ENCODE measurements at regions not wholly inside any gene's neighbourhood (a gene's known extent, or its start where the extent isn't known, plus 50 kb on each side); places are given as distances from the start of the nearest gene placed in this dataset.
"Not testable (repeated sequence)": the region's sequence is repeated elsewhere in the genome, so short reads cannot be mapped to it uniquely, and the experiment has no call there.

- H3K9me3 ChIP-seq (ENCODE audit: control insufficient read depth in 3 of 3, low read length in 3 of 3) = no peaks in the 10 kb centered on the region
- no peak overlapping the region for H3K9ac ChIP-seq (ENCODE audit: low read depth in 1 of 3, low read length in 3 of 3)
- no peak overlapping the region for H3K27ac ChIP-seq (ENCODE audit: low read depth, low read length)
- no peak overlapping the region for H3K4me3 ChIP-seq (ENCODE audit: low read length in 3 of 3)
- H3K4me1 ChIP-seq (ENCODE audit: control insufficient read depth in 3 of 3, insufficient read depth in 3 of 3, low read length in 3 of 3) = no peaks in the 10 kb centered on the region
- no peaks in the 10 kb centered on the region for H3K36me3 ChIP-seq (ENCODE audit: control insufficient read depth in 3 of 3, insufficient read depth in 3 of 3, low read length in 3 of 3)
- no peaks in the 10 kb centered on the region for H3K27me3 ChIP-seq (ENCODE audit: control insufficient read depth in 3 of 3, insufficient read depth in 3 of 3, low read length in 3 of 3)
Measured at GRCh38 chr5:82967072-82967471, 110.1 kb downstream of the TMEM167A start.

GRCh38 chr5:82959466-82959865, 117.7 kb downstream of the TMEM167A start:
- Histone ChIP-seq H3K4me1 (ENCODE audit: control insufficient read depth in 3 of 3, insufficient read depth in 3 of 3, low read length in 3 of 3) (no peaks in the 10 kb centered on the region), H3K9ac (ENCODE audit: low read depth in 1 of 3, low read length in 3 of 3) (no peak overlapping the region), H3K4me3 (ENCODE audit: low read length in 3 of 3) (no peak overlapping the region), H3K9me3 (ENCODE audit: control insufficient read depth in 3 of 3, low read length in 3 of 3) (no peaks in the 10 kb centered on the region), H3K27ac (ENCODE audit: low read depth, low read length) (no peak overlapping the region), H3K27me3 (ENCODE audit: control insufficient read depth in 3 of 3, insufficient read depth in 3 of 3, low read length in 3 of 3) (no peaks in the 10 kb centered on the region), H3K36me3 (ENCODE audit: control insufficient read depth in 3 of 3, insufficient read depth in 3 of 3, low read length in 3 of 3) (no peaks in the 10 kb centered on the region)

GRCh38 chr5:82956600-82956999, 120.6 kb downstream of the TMEM167A start:
- Histone ChIP-seq H3K4me3 (ENCODE audit: low read length in 3 of 3) (no peak overlapping the region), H3K27ac (ENCODE audit: low read depth, low read length) (no peak overlapping the region), H3K27me3 (ENCODE audit: control insufficient read depth in 3 of 3, insufficient read depth in 3 of 3, low read length in 3 of 3) (no peaks in the 10 kb centered on the region), H3K36me3 (ENCODE audit: control insufficient read depth in 3 of 3, insufficient read depth in 3 of 3, low read length in 3 of 3) (no peaks in the 10 kb centered on the region), H3K9me3 (ENCODE audit: control insufficient read depth in 3 of 3, low read length in 3 of 3) (no peaks in the 10 kb centered on the region), H3K4me1 (ENCODE audit: control insufficient read depth in 3 of 3, insufficient read depth in 3 of 3, low read length in 3 of 3) (no peaks in the 10 kb centered on the region), H3K9ac (ENCODE audit: low read depth in 1 of 3, low read length in 3 of 3) (no peak overlapping the region)

GRCh38 chr5:82952326-82952725, 124.9 kb downstream of the TMEM167A start:
- no peaks in the 10 kb centered on the region for H3K9me3 ChIP-seq (ENCODE audit: control insufficient read depth in 3 of 3, low read length in 3 of 3)
- no peak overlapping the region for H3K9ac ChIP-seq (ENCODE audit: low read depth in 1 of 3, low read length in 3 of 3)
- H3K27ac ChIP-seq (ENCODE audit: low read depth, low read length) = no peak overlapping the region
- H3K27me3 ChIP-seq (ENCODE audit: control insufficient read depth in 3 of 3, insufficient read depth in 3 of 3, low read length in 3 of 3) = no peaks in the 10 kb centered on the region
- no peaks in the 10 kb centered on the region for H3K36me3 ChIP-seq (ENCODE audit: control insufficient read depth in 3 of 3, insufficient read depth in 3 of 3, low read length in 3 of 3)
- no peak overlapping the region for H3K4me3 ChIP-seq (ENCODE audit: low read length in 3 of 3)
- H3K4me1 ChIP-seq (ENCODE audit: control insufficient read depth in 3 of 3, insufficient read depth in 3 of 3, low read length in 3 of 3) = no peaks in the 10 kb centered on the region

- not testable (repeated sequence) for H3K36me3 ChIP-seq (ENCODE audit: control insufficient read depth in 3 of 3, insufficient read depth in 3 of 3, low read length in 3 of 3); H3K4me1 ChIP-seq (ENCODE audit: control insufficient read depth in 3 of 3, insufficient read depth in 3 of 3, low read length in 3 of 3); H3K9me3 ChIP-seq (ENCODE audit: control insufficient read depth in 3 of 3, low read length in 3 of 3); H3K27me3 ChIP-seq (ENCODE audit: control insufficient read depth in 3 of 3, insufficient read depth in 3 of 3, low read length in 3 of 3); H3K27ac ChIP-seq (ENCODE audit: low read depth, low read length); H3K9ac ChIP-seq (ENCODE audit: low read depth in 1 of 3, low read length in 3 of 3); H3K4me3 ChIP-seq (ENCODE audit: low read length in 3 of 3)
Measured at GRCh38 chr5:82944267-82944666, 132.9 kb downstream of the TMEM167A start.

GRCh38 chr5:82942083-82942881, 134.9 kb downstream of the TMEM167A start:
- Histone ChIP-seq H3K27me3 (ENCODE audit: control insufficient read depth in 3 of 3, insufficient read depth in 3 of 3, low read length in 3 of 3) (no peaks in the 10 kb centered on the region), H3K4me1 (ENCODE audit: control insufficient read depth in 3 of 3, insufficient read depth in 3 of 3, low read length in 3 of 3) (no peaks in the 10 kb centered on the region), H3K27ac (ENCODE audit: low read depth, low read length) (no peak overlapping the region), H3K4me3 (ENCODE audit: low read length in 3 of 3) (no peak overlapping the region), H3K9ac (ENCODE audit: low read depth in 1 of 3, low read length in 3 of 3) (no peak overlapping the region), H3K9me3 (ENCODE audit: control insufficient read depth in 3 of 3, low read length in 3 of 3) (peaks cover 0 to 2% (median 0%) of the 10 kb centered on the region in 3 donors), H3K36me3 (ENCODE audit: control insufficient read depth in 3 of 3, insufficient read depth in 3 of 3, low read length in 3 of 3) (no peaks in the 10 kb centered on the region)

GRCh38 chr5:82938901-82939725, 138.1 kb downstream of the TMEM167A start:
- Histone ChIP-seq H3K9ac (ENCODE audit: low read depth in 1 of 3, low read length in 3 of 3) (no peak overlapping the region), H3K36me3 (ENCODE audit: control insufficient read depth in 3 of 3, insufficient read depth in 3 of 3, low read length in 3 of 3) (no peaks in the 10 kb centered on the region), H3K9me3 (ENCODE audit: control insufficient read depth in 3 of 3, low read length in 3 of 3) (peaks cover 0 to 2% (median 0%) of the 10 kb centered on the region in 3 donors), H3K4me3 (ENCODE audit: low read length in 3 of 3) (no peak overlapping the region), H3K27me3 (ENCODE audit: control insufficient read depth in 3 of 3, insufficient read depth in 3 of 3, low read length in 3 of 3) (no peaks in the 10 kb centered on the region), H3K4me1 (ENCODE audit: control insufficient read depth in 3 of 3, insufficient read depth in 3 of 3, low read length in 3 of 3) (no peaks in the 10 kb centered on the region), H3K27ac (ENCODE audit: low read depth, low read length) (no peak overlapping the region)

- H3K27me3 ChIP-seq (ENCODE audit: control insufficient read depth in 3 of 3, insufficient read depth in 3 of 3, low read length in 3 of 3); H3K36me3 ChIP-seq (ENCODE audit: control insufficient read depth in 3 of 3, insufficient read depth in 3 of 3, low read length in 3 of 3); H3K27ac ChIP-seq (ENCODE audit: low read depth, low read length); H3K4me1 ChIP-seq (ENCODE audit: control insufficient read depth in 3 of 3, insufficient read depth in 3 of 3, low read length in 3 of 3); H3K9me3 ChIP-seq (ENCODE audit: control insufficient read depth in 3 of 3, low read length in 3 of 3); H3K4me3 ChIP-seq (ENCODE audit: low read length in 3 of 3); H3K9ac ChIP-seq (ENCODE audit: low read depth in 1 of 3, low read length in 3 of 3): not testable (repeated sequence)
Measured at GRCh38 chr5:82932473-82933220, 144.5 kb downstream of the TMEM167A start.

GRCh38 chr5:82931110-82931509, 146.1 kb downstream of the TMEM167A start:
- Histone ChIP-seq H3K27ac (ENCODE audit: low read depth, low read length) (no peak overlapping the region), H3K4me3 (ENCODE audit: low read length in 3 of 3) (no peak overlapping the region), H3K4me1 (ENCODE audit: control insufficient read depth in 3 of 3, insufficient read depth in 3 of 3, low read length in 3 of 3) (no peaks in the 10 kb centered on the region), H3K27me3 (ENCODE audit: control insufficient read depth in 3 of 3, insufficient read depth in 3 of 3, low read length in 3 of 3) (no peaks in the 10 kb centered on the region), H3K36me3 (ENCODE audit: control insufficient read depth in 3 of 3, insufficient read depth in 3 of 3, low read length in 3 of 3) (no peaks in the 10 kb centered on the region), H3K9ac (ENCODE audit: low read depth in 1 of 3, low read length in 3 of 3) (no peak overlapping the region), H3K9me3 (ENCODE audit: control insufficient read depth in 3 of 3, low read length in 3 of 3) (no peaks in the 10 kb centered on the region)

- H3K27ac ChIP-seq (ENCODE audit: low read depth, low read length) = no peak overlapping the region
- H3K9ac ChIP-seq (ENCODE audit: low read depth in 1 of 3, low read length in 3 of 3) = no peak overlapping the region
- no peaks in the 10 kb centered on the region for H3K9me3 ChIP-seq (ENCODE audit: control insufficient read depth in 3 of 3, low read length in 3 of 3)
- no peaks in the 10 kb centered on the region for H3K27me3 ChIP-seq (ENCODE audit: control insufficient read depth in 3 of 3, insufficient read depth in 3 of 3, low read length in 3 of 3)
- H3K4me1 ChIP-seq (ENCODE audit: control insufficient read depth in 3 of 3, insufficient read depth in 3 of 3, low read length in 3 of 3) = no peaks in the 10 kb centered on the region
- no peaks in the 10 kb centered on the region for H3K36me3 ChIP-seq (ENCODE audit: control insufficient read depth in 3 of 3, insufficient read depth in 3 of 3, low read length in 3 of 3)
- no peak overlapping the region for H3K4me3 ChIP-seq (ENCODE audit: low read length in 3 of 3)
Measured at GRCh38 chr5:82925061-82925411, 152.2 kb downstream of the TMEM167A start.

Measured in skeletal muscle tissue (tissue), 3 donors.